HepG2 (cell line): ENCODE measurements at regions not wholly inside any gene's neighbourhood (a gene's known extent, or its start where the extent isn't known, plus 50 kb on each side); places are given as distances from the start of the nearest gene placed in this dataset.

Experiments used
- ATAC-seq: fragments of 200-7000 bp; cut with Tn5 transposase; 3 replicates; pipeline ENCODE4 v1.9.1; 2020; ENCODE audit warnings: mild to moderate bottlenecking, moderate library complexity
- BruUV-seq: library from RNA; stranded (reverse); fragments of 400-500 nt; replicated peaks from 2 replicates; lab custom pipeline; 2021; lab: Mats Ljungman, UMichigan
- CTCF ChIA-PET: fragments of 300-600 bp; formaldehyde crosslinking; extraction: SDS; loops from one replicate; lab custom pipeline; 2021; ENCODE audit warnings: low total read pairs, inconsistent platforms, low intra/inter-chr PET ratio; lab: Yijun Ruan, JAX
- POLR2A ChIA-PET: fragments of 350-600 bp; sonication (Branson Sonifier 250); formaldehyde crosslinking; loops from one replicate; lab custom pipeline; 2020; ENCODE audit warnings: antibody characterized with exemption, inconsistent platforms; lab: Yijun Ruan, JAX
- DNase-seq: peaks from one replicate; pipeline ENCODE4 v3.0.0-alpha.2; 2015; ENCODE audit warnings: low spot score
- FAIRE-seq: peaks from 3 replicates; lab custom pipeline; 2011; peaks lifted over from hg19 to GRCh38; lab: Jason Lieb, UNC
- H2AFZ ChIP-seq: one replicate; pipeline ENCODE4 v1.6.1; 2011; ENCODE audit warnings: low read length, inconsistent platforms
- H3K27ac ChIP-seq: fragments of 300-600 bp; 3 replicates; pipeline ENCODE4 v1.8.0; 2011; ENCODE audit warnings: mixed run types, mild to moderate bottlenecking, mixed read lengths, low read length, inconsistent platforms; ENCODE audit not compliant: insufficient read depth; ENCODE audit errors: extremely low read length
- H3K27me3 ChIP-seq, 2 experiments: fragments of 200-600 bp in 1 of 2; 2 replicates in 1 of 2; 3 replicates in 1 of 2; pipeline versions ENCODE4 v1.6.0 to v1.8.0; 2011; ENCODE audit warnings: low read length in 2 of 2, mild to moderate bottlenecking in 2 of 2, moderate library complexity in 2 of 2, inconsistent platforms in 1 of 2; ENCODE audit not compliant: insufficient read depth in 2 of 2, control insufficient read depth in 1 of 2
- H3K36me3 ChIP-seq, 2 experiments: fragments of 200-600 bp in 1 of 2; replicated peaks in 1 of 2; 2 replicates in 1 of 2; 3 replicates in 1 of 2; pipeline versions ENCODE4 v1.5.1 to v1.8.0; 2011; ENCODE audit warnings: low read length in 2 of 2, inconsistent platforms in 1 of 2; ENCODE audit not compliant: insufficient read depth in 2 of 2, control insufficient read depth in 1 of 2
- H3K4me1 ChIP-seq: 2 replicates; pipeline ENCODE4 v1.5.1; 2012; ENCODE audit warnings: low read length, inconsistent platforms; ENCODE audit not compliant: insufficient read depth
- H3K4me2 ChIP-seq: 2 replicates; pipeline ENCODE4 v1.6.0; 2011; ENCODE audit warnings: low read depth, low read length, inconsistent platforms
- H3K4me3 ChIP-seq, 3 experiments: fragments of 200-600 bp in 1 of 3; sonication (generic), shearing (Covaris generic) in 1 of 3; replicated peaks in 1 of 3; 2 replicates each; pipeline ENCODE4 v1.5.1; 2011 to 2016; ENCODE audit warnings: low read length in 3 of 3, inconsistent platforms in 2 of 3, low read depth in 2 of 3, mild to moderate bottlenecking in 2 of 3, control low read depth in 1 of 3, mixed read lengths in 1 of 3; ENCODE audit not compliant: insufficient read depth in 1 of 3
- H3K79me2 ChIP-seq: one replicate; pipeline ENCODE4 v1.6.1; 2011; ENCODE audit warnings: low read length, inconsistent platforms; ENCODE audit not compliant: insufficient read depth
- H3K9ac ChIP-seq: 2 replicates; pipeline ENCODE4 v1.6.0; 2011; ENCODE audit warnings: mild to moderate bottlenecking, low read depth, low read length, inconsistent platforms; ENCODE audit not compliant: insufficient read depth
- H3K9me3 ChIP-seq: 2 replicates; pipeline ENCODE4 v1.5.1; 2012; ENCODE audit warnings: mild to moderate bottlenecking, low read length
- H4K20me1 ChIP-seq: 2 replicates; pipeline ENCODE4 v1.6.0; 2011; ENCODE audit warnings: inconsistent platforms, mild to moderate bottlenecking, low read length, moderate library complexity; ENCODE audit not compliant: insufficient read depth
- DNMT1 ChIP-seq: sonication (generic); formaldehyde crosslinking; IDR thresholded peaks from 2 replicates; pipeline ENCODE4 v1.5.1; 2020; ENCODE audit warnings: mild to moderate bottlenecking, missing genetic modification reagents
- GTF2F1 ChIP-seq: fragments of 150-350 bp; IDR thresholded peaks from 2 replicates; pipeline ENCODE4 v1.6.1; 2014; ENCODE audit warnings: low read length
- MATR3 ChIP-seq: sonication (generic); formaldehyde crosslinking; IDR thresholded peaks from 2 replicates; pipeline ENCODE4 v1.4.0; 2020; ENCODE audit warnings: missing genetic modification reagents
- MBNL3 ChIP-seq: fragments of 250-450 bp; sonication (Bioruptor Pico); conservative IDR thresholded peaks from 2 replicates; pipeline ENCODE4 v1.8.0; 2022; ENCODE audit warnings: mild to moderate bottlenecking, inconsistent platforms
- MIER2 ChIP-seq: IDR thresholded peaks from 2 replicates; pipeline ENCODE4 v1.6.1; 2016; ENCODE audit warnings: missing biosample characterization, missing genetic modification reagents
- NCOA1 ChIP-seq: sonication (generic); formaldehyde crosslinking; IDR thresholded peaks from 2 replicates; pipeline ENCODE4 v1.9.0; 2021; ENCODE audit warnings: missing genetic modification reagents
- TBX2 ChIP-seq: sonication (generic); formaldehyde crosslinking; IDR thresholded peaks from 2 replicates; pipeline ENCODE4 v1.5.0; 2020; ENCODE audit warnings: missing genetic modification reagents, mild to moderate bottlenecking, borderline replicate concordance
- TCF7L2 ChIP-seq: IDR thresholded peaks from 2 replicates; pipeline ENCODE4 v1.6.1; 2011; ENCODE audit warnings: mild to moderate bottlenecking, low read depth, low read length, moderate library complexity
- ZNF558 ChIP-seq: sonication (generic); formaldehyde crosslinking; IDR thresholded peaks from 2 replicates; pipeline ENCODE4 v1.9.0; 2022; ENCODE audit warnings: mild to moderate bottlenecking, missing genetic modification reagents, borderline replicate concordance
- ZNF569 ChIP-seq: sonication (generic); formaldehyde crosslinking; IDR thresholded peaks from 2 replicates; pipeline ENCODE4 v1.5.0; 2020; ENCODE audit warnings: mild to moderate bottlenecking, missing genetic modification reagents, moderate library complexity, borderline replicate concordance
- WGBS: methylation state at CpG from one replicate; pipeline ENCODE4 v1.1.6; 2017; ENCODE audit warnings: low lambda C conversion rate; 5-methylcytosine and 5-hydroxymethylcytosine counted together
- in situ Hi-C: cut with HindIII; loops from 2 replicates; pipeline ENCODE4 v1.10.0; 2017; ENCODE audit warnings: low pct_unique_long_range_greater_than_20kb; ENCODE audit not compliant: extremely low pct_ligation_motif_present
- intact Hi-C: fragments of 100-400 bp; cut with micrococcal nuclease; formaldehyde crosslinking; loops from one replicate; pipeline ENCODE4 v1.10.0; 2022; ENCODE audit not compliant: unreplicated experiment
- TF ChIP-seq, protein P1 (sequence below): sonication (generic); formaldehyde crosslinking; IDR thresholded peaks from 2 replicates; pipeline ENCODE4 v1.4.0; 2020; ENCODE audit warnings: mild to moderate bottlenecking, missing genetic modification reagents
- TF ChIP-seq, protein P2 (sequence below): sonication (generic); formaldehyde crosslinking; IDR thresholded peaks from 2 replicates; pipeline ENCODE4 v1.5.1; 2020; ENCODE audit warnings: missing genetic modification reagents, mild to moderate bottlenecking, borderline replicate concordance
- TF ChIP-seq, protein P3 (sequence below): IDR thresholded peaks from 2 replicates; pipeline ENCODE4 v1.6.1; 2012; ENCODE audit warnings: inconsistent platforms
- TF ChIP-seq, protein P4 (sequence below): sonication (generic); formaldehyde crosslinking; IDR thresholded peaks from 2 replicates; pipeline ENCODE4 v1.5.1; 2020; ENCODE audit warnings: missing genetic modification reagents, mild to moderate bottlenecking, borderline replicate concordance
- TF ChIP-seq, protein P5 (sequence below): sonication (generic); formaldehyde crosslinking; IDR thresholded peaks from 2 replicates; pipeline ENCODE4 v1.5.0; 2020; ENCODE audit warnings: missing genetic modification reagents
- TF ChIP-seq, protein P6 (sequence below): sonication (generic); formaldehyde crosslinking; IDR thresholded peaks from 2 replicates; pipeline ENCODE4 v1.5.0; 2020; ENCODE audit warnings: missing genetic modification reagents, mild to moderate bottlenecking, borderline replicate concordance

DNA sequence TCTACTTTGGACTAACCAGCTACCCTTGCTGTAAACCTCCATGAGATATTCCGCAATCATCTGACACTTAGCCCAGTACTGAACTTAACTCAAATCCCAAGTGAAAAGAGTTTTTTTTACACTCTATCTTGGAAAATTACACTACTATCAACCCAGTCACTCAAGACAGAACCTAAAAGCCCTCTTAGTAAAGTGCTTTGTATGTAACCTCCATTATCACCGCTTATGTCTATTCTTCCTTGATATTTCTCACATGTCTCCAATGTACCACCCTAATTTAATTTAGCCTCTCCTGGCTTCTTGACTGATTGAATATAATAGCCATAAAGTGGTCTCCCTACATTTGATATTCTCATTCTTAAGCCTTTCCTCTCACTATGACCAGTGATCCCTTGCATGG is 168.8 kb upstream of the SYT1 start:
- no peak overlapping the region for H2AFZ ChIP-seq
- DNase-seq, result no peak
- H3K27ac ChIP-seq, result no peak overlapping the region
- H3K27me3 ChIP-seq, result no peaks in the 10 kb centered on the region
- H4K20me1 ChIP-seq, result no peaks in the 10 kb centered on the region
- H3K9ac ChIP-seq, result no peak overlapping the region
- ATAC-seq, result no peak
- ChIA-PET POLR2A (no interaction called here), CTCF (no interaction called here)
- no peaks in the 10 kb centered on the region for H3K4me1 ChIP-seq
- no peak overlapping the region for H3K4me2 ChIP-seq
- H3K9me3 ChIP-seq, result no peaks in the 10 kb centered on the region
- 85% methylated on average over 2 of the region's 2 CpGs for WGBS
- no peak for FAIRE-seq
- in situ Hi-C loops (no loop called here), intact Hi-C loops (no loop called here)
- no TSS peak for BruUV-seq
- no peaks in the 10 kb centered on the region for H3K79me2 ChIP-seq
- no peak overlapping the region for H3K4me3 ChIP-seq
- H3K36me3 ChIP-seq, result no peaks in the 10 kb centered on the region
- TF ChIP-seq ZNF558 (CRISPR knock-in tag) (no peak), GTF2F1 (no peak), TCF7L2 (no peak), MIER2 (no peak), MATR3 (no peak), TBX2 (CRISPR knock-in tag) (no peak), ZNF569 (CRISPR knock-in tag) (no peak), MBNL3 (CRISPR knock-in tag) (no peak), NCOA1 (CRISPR knock-in tag) (no peak), DNMT1 (CRISPR knock-in tag) (no peak)
- TF ChIP-seq, protein P1, sequence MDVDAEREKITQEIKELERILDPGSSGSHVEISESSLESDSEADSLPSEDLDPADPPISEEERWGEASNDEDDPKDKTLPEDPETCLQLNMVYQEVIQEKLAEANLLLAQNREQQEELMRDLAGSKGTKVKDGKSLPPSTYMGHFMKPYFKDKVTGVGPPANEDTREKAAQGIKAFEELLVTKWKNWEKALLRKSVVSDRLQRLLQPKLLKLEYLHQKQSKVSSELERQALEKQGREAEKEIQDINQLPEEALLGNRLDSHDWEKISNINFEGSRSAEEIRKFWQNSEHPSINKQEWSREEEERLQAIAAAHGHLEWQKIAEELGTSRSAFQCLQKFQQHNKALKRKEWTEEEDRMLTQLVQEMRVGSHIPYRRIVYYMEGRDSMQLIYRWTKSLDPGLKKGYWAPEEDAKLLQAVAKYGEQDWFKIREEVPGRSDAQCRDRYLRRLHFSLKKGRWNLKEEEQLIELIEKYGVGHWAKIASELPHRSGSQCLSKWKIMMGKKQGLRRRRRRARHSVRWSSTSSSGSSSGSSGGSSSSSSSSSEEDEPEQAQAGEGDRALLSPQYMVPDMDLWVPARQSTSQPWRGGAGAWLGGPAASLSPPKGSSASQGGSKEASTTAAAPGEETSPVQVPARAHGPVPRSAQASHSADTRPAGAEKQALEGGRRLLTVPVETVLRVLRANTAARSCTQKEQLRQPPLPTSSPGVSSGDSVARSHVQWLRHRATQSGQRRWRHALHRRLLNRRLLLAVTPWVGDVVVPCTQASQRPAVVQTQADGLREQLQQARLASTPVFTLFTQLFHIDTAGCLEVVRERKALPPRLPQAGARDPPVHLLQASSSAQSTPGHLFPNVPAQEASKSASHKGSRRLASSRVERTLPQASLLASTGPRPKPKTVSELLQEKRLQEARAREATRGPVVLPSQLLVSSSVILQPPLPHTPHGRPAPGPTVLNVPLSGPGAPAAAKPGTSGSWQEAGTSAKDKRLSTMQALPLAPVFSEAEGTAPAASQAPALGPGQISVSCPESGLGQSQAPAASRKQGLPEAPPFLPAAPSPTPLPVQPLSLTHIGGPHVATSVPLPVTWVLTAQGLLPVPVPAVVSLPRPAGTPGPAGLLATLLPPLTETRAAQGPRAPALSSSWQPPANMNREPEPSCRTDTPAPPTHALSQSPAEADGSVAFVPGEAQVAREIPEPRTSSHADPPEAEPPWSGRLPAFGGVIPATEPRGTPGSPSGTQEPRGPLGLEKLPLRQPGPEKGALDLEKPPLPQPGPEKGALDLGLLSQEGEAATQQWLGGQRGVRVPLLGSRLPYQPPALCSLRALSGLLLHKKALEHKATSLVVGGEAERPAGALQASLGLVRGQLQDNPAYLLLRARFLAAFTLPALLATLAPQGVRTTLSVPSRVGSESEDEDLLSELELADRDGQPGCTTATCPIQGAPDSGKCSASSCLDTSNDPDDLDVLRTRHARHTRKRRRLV (CRISPR knock-in tag), result no peak
- TF ChIP-seq, protein P2, sequence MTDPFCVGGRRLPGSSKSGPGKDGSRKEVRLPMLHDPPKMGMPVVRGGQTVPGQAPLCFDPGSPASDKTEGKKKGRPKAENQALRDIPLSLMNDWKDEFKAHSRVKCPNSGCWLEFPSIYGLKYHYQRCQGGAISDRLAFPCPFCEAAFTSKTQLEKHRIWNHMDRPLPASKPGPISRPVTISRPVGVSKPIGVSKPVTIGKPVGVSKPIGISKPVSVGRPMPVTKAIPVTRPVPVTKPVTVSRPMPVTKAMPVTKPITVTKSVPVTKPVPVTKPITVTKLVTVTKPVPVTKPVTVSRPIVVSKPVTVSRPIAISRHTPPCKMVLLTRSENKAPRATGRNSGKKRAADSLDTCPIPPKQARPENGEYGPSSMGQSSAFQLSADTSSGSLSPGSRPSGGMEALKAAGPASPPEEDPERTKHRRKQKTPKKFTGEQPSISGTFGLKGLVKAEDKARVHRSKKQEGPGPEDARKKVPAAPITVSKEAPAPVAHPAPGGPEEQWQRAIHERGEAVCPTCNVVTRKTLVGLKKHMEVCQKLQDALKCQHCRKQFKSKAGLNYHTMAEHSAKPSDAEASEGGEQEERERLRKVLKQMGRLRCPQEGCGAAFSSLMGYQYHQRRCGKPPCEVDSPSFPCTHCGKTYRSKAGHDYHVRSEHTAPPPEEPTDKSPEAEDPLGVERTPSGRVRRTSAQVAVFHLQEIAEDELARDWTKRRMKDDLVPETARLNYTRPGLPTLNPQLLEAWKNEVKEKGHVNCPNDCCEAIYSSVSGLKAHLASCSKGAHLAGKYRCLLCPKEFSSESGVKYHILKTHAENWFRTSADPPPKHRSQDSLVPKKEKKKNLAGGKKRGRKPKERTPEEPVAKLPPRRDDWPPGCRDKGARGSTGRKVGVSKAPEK, result no peak
- TF ChIP-seq, protein P3, sequence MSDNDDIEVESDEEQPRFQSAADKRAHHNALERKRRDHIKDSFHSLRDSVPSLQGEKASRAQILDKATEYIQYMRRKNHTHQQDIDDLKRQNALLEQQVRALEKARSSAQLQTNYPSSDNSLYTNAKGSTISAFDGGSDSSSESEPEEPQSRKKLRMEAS, result no peak
- TF ChIP-seq, protein P4, sequence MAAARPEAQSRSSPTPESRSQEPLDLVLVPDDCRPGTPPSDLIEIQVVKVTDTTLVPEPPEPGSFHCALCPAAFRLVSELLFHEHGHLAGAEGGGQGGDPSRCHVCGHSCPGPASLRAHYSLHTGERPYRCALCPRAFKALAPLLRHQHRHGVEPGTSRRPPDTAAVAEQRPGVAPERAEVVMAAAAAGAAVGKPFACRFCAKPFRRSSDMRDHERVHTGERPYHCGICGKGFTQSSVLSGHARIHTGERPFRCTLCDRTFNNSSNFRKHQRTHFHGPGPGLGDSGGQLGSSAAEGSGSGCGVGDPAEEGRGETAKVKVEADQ, result no peak
- TF ChIP-seq, protein P5, sequence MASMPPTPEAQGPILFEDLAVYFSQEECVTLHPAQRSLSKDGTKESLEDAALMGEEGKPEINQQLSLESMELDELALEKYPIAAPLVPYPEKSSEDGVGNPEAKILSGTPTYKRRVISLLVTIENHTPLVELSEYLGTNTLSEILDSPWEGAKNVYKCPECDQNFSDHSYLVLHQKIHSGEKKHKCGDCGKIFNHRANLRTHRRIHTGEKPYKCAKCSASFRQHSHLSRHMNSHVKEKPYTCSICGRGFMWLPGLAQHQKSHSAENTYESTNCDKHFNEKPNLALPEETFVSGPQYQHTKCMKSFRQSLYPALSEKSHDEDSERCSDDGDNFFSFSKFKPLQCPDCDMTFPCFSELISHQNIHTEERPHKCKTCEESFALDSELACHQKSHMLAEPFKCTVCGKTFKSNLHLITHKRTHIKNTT (CRISPR knock-in tag), result no peak
- TF ChIP-seq, protein P6, sequence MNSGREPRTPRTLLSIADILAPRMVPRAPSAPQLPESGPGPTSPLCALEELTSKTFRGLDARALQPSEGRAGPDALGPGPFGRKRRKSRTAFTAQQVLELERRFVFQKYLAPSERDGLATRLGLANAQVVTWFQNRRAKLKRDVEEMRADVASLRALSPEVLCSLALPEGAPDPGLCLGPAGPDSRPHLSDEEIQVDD (CRISPR knock-in tag), result no peak
